ENCODE measurements at regions not wholly inside any gene's neighbourhood (a gene's known extent, or its start where the extent isn't known, plus 50 kb on each side); places are given as distances from the start of the nearest gene placed in this dataset.

- no peak for DNase-seq
These were observed 327.9 kb upstream of the DIO3 start for GRCh38 chr14:101233391-101233790.

GRCh38 chr14:101233808-101234207 is 327.5 kb upstream of the DIO3 start:
- DNase-seq: no peak

GRCh38 chr14:101234244-101234937 is 326.9 kb upstream of the DIO3 start:
- no peak for DNase-seq

GRCh38 chr14:101234999-101235334 is 326.3 kb upstream of the DIO3 start:
- no peak for DNase-seq

- DNase-seq: no peak
These were observed 325.8 kb upstream of the DIO3 start for GRCh38 chr14:101235335-101236103.

GRCh38 chr14:101236496-101237251 is 324.6 kb upstream of the DIO3 start:
- no peak for DNase-seq

GRCh38 chr14:101237252-101237616 is 324.1 kb upstream of the DIO3 start:
- DNase-seq: no peak

GRCh38 chr14:101239065-101239464 is 322.2 kb upstream of the DIO3 start:
- DNase-seq: no peak

- no peak for DNase-seq
These were observed 320.1 kb upstream of the DIO3 start for GRCh38 chr14:101241147-101241546.

- DNase-seq: no peak
These were observed 319.5 kb upstream of the DIO3 start for GRCh38 chr14:101241807-101242278.

- no peak for DNase-seq
These were observed 318.6 kb upstream of the DIO3 start for GRCh38 chr14:101242442-101243385.

GRCh38 chr14:101243587-101244338 is 317.5 kb upstream of the DIO3 start:
- DNase-seq: no peak

GRCh38 chr14:101246894-101247841 is 314.1 kb upstream of the DIO3 start:
- no peak for DNase-seq

GRCh38 chr14:101247842-101248725 is 313.2 kb upstream of the DIO3 start:
- no peak for DNase-seq

GRCh38 chr14:101248840-101249675 is 312.2 kb upstream of the DIO3 start:
- no peak for DNase-seq

- DNase-seq: no peak
These were observed 311.6 kb upstream of the DIO3 start for GRCh38 chr14:101249676-101250036.

- no peak for DNase-seq
These were observed 310.9 kb upstream of the DIO3 start for GRCh38 chr14:101250336-101250947.
